ENCODE measurements at regions not wholly inside any gene's neighbourhood (a gene's known extent, or its start where the extent isn't known, plus 50 kb on each side); places are given as distances from the start of the nearest gene placed in this dataset.

GRCh38 chr5:145574889-145575573 lies 260.1 kb downstream of the PRELID2 start:
- TF ChIP-seq CTCF (conservative IDR thresholded peaks at IDR 0.05; ENCODE audit: low read depth, low read length): no peak
- TF ChIP-seq MAZ (IDR thresholded peaks at IDR 0.05; ENCODE audit: borderline replicate concordance, low read depth, low read length): no peak
- no peak for TF ChIP-seq BHLHE40 (IDR thresholded peaks at IDR 0.05; ENCODE audit: low read depth, low read length)
- TF ChIP-seq CEBPB (IDR thresholded peaks at IDR 0.05; ENCODE audit: low read depth, low read length): no peak

All from IMR-90 (cell line).